ENCODE measurements at regions not wholly inside any gene's neighbourhood (a gene's known extent, or its start where the extent isn't known, plus 50 kb on each side); places are given as distances from the start of the nearest gene placed in this dataset.

GRCh38 chr1:60141743-60142142 is 68.2 kb upstream of the C1orf87 start:
- DNase-seq: no peak

GRCh38 chr1:60141276-60141675 is 67.7 kb upstream of the C1orf87 start:
- no peak for DNase-seq

- no peak for DNase-seq
Measured at GRCh38 chr1:60137406-60137805, 63.8 kb upstream of the C1orf87 start.

GRCh38 chr1:60136395-60136794 is 62.8 kb upstream of the C1orf87 start:
- no peak for DNase-seq

- DNase-seq: no peak
Measured at GRCh38 chr1:60134716-60135115, 61.1 kb upstream of the C1orf87 start.

- no peak for DNase-seq
Measured at GRCh38 chr1:60133848-60134247, 60.3 kb upstream of the C1orf87 start.

- DNase-seq: no peak
Measured at GRCh38 chr1:60133000-60133673, 59.6 kb upstream of the C1orf87 start.

GRCh38 chr1:60132108-60132507 is 58.5 kb upstream of the C1orf87 start:
- no peak for DNase-seq

GRCh38 chr1:60130703-60131102 is 57.1 kb upstream of the C1orf87 start:
- no peak for DNase-seq

- no peak for DNase-seq
Measured at GRCh38 chr1:60129911-60130310, 56.3 kb upstream of the C1orf87 start.

- DNase-seq: no peak
Measured at GRCh38 chr1:60126723-60127122, 53.2 kb upstream of the C1orf87 start.

Measured in NCI-H1048 (cell line).